Keratinocyte (primary cell): ENCODE measurements at regions not wholly inside any gene's neighbourhood (a gene's known extent, or its start where the extent isn't known, plus 50 kb on each side); places are given as distances from the start of the nearest gene placed in this dataset.

Experiments
- DNase-seq: peaks from one replicate; pipeline ENCODE4 v3.0.0-alpha.2; 2011; ENCODE audit warnings: low read depth, missing footprints, low spot score
- FAIRE-seq: peaks from 2 replicates; lab custom pipeline; 2011; peaks lifted over from hg19 to GRCh38; lab: Jason Lieb, UNC
- H2AFZ ChIP-seq: 2 replicates; pipeline ENCODE4 v1.6.0; 2012; ENCODE audit warnings: low read length, control low read depth, inconsistent platforms; ENCODE audit not compliant: control insufficient read depth
- H3K27ac ChIP-seq: 2 replicates; pipeline ENCODE4 v1.5.1; 2011; ENCODE audit warnings: low read length; ENCODE audit not compliant: control insufficient read depth, insufficient read depth
- H3K27me3 ChIP-seq: 3 replicates; pipeline ENCODE4 v1.6.0; 2011; ENCODE audit warnings: low read length; ENCODE audit not compliant: control insufficient read depth, insufficient read depth; ENCODE audit errors: extremely low read depth
- H3K36me3 ChIP-seq, 2 experiments: 2 replicates in 1 of 2; 3 replicates in 1 of 2; pipeline ENCODE4 v1.5.1; 2011; ENCODE audit warnings: low read length in 2 of 2, mild to moderate bottlenecking in 1 of 2; ENCODE audit not compliant: control insufficient read depth in 2 of 2, insufficient read depth in 2 of 2; ENCODE audit errors: extremely low read depth in 1 of 2
- H3K4me1 ChIP-seq: 3 replicates; pipeline ENCODE4 v1.5.1; 2011; ENCODE audit warnings: low read length; ENCODE audit not compliant: control insufficient read depth, insufficient read depth; ENCODE audit errors: extremely low read depth
- H3K4me2 ChIP-seq: 3 replicates; pipeline ENCODE4 v1.6.0; 2011; ENCODE audit warnings: low read depth, low read length; ENCODE audit not compliant: control insufficient read depth, insufficient read depth; ENCODE audit errors: extremely low read depth
- H3K4me3 ChIP-seq, 3 experiments: fragments of 200-600 bp in 1 of 3; sonication (generic) in 1 of 3; 2 replicates in 2 of 3; 3 replicates in 1 of 3; pipeline ENCODE4 v1.5.1; 2011 to 2016; ENCODE audit warnings: low read length in 3 of 3, mild to moderate bottlenecking in 3 of 3, control low read depth in 2 of 3, inconsistent platforms in 1 of 3, low read depth in 1 of 3, mixed read lengths in 1 of 3, mixed run types in 1 of 3, moderate library complexity in 1 of 3; ENCODE audit not compliant: control insufficient read depth in 2 of 3, insufficient read depth in 2 of 3; ENCODE audit errors: extremely low read depth in 1 of 3
- H3K79me2 ChIP-seq: 2 replicates; pipeline ENCODE4 v1.6.0; 2012; ENCODE audit warnings: low read length; ENCODE audit not compliant: control insufficient read depth, insufficient read depth
- H3K9ac ChIP-seq: 3 replicates; pipeline ENCODE4 v1.6.0; 2011; ENCODE audit warnings: low read length; ENCODE audit not compliant: control insufficient read depth, insufficient read depth; ENCODE audit errors: extremely low read depth
- H3K9me1 ChIP-seq: 3 replicates; pipeline ENCODE4 v1.6.0; 2011; ENCODE audit warnings: low read length; ENCODE audit not compliant: control insufficient read depth, insufficient read depth; ENCODE audit errors: extremely low read depth
- H3K9me3 ChIP-seq: 2 replicates; pipeline ENCODE4 v1.5.1; 2012; ENCODE audit warnings: low read depth, low read length; ENCODE audit not compliant: control insufficient read depth
- H4K20me1 ChIP-seq: 3 replicates; pipeline ENCODE4 v1.6.0; 2011; ENCODE audit warnings: low read length; ENCODE audit not compliant: control insufficient read depth, insufficient read depth; ENCODE audit errors: extremely low read depth
- EZH2 ChIP-seq: IDR thresholded peaks from one replicate; pipeline ENCODE4 v1.6.1; 2012; ENCODE audit warnings: inconsistent platforms, mild to moderate bottlenecking, low read length, moderate library complexity
- dilution Hi-C: fragments of 300-500 bp; cut with MboI; formaldehyde crosslinking; loops from one replicate; pipeline ENCODE4 v1.7.0; 2020; ENCODE audit warnings: low sequenced_read_pairs; ENCODE audit not compliant: extremely low pct_ligation_motif_present
- TF ChIP-seq, protein P1 (sequence below), 3 experiments: IDR thresholded peaks in 1 of 3; conservative IDR thresholded peaks in 1 of 3; optimal IDR thresholded peaks in 1 of 3; 2 replicates in 2 of 3; 3 replicates in 1 of 3; pipeline versions ENCODE3 to v1.5.1; 2011; ENCODE audit warnings: low read length in 3 of 3, mild to moderate bottlenecking in 3 of 3, moderate library complexity in 2 of 3, control low read depth in 1 of 3, inconsistent platforms in 1 of 3; ENCODE audit not compliant: insufficient read depth in 2 of 3; ENCODE audit errors: extremely low read depth in 1 of 3

DNA sequence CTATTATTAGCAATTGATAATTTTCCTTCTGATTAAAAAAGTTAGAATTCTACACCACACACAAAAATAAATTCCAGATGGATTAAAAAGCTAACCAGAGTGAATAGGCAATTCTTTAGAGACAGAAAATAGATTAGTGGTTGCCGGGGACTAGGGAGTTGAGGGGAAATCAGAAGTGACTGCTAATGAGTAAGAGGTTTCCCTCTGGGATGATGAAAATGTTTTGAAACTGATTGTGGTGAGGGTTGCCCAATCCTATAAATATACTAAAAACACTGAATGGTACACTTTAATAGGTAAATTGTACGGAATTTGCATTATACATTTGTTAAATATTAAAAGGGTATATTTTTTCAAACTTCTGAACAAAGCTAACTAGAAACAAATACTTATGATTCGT lies 214.9 kb downstream of the GPAM start:
- no peaks in the 10 kb centered on the region for H3K27me3 ChIP-seq
- no peaks in the 10 kb centered on the region for H3K4me1 ChIP-seq
- dilution Hi-C loops = no loop called here
- H3K4me2 ChIP-seq = no peak overlapping the region
- no peak overlapping the region for H3K4me3 ChIP-seq
- no peak overlapping the region for H3K9ac ChIP-seq
- no peak overlapping the region for H3K27ac ChIP-seq
- H3K36me3 ChIP-seq = no peaks in the 10 kb centered on the region
- FAIRE-seq (no peak), DNase-seq (no peak)
- no peaks in the 10 kb centered on the region for H3K9me1 ChIP-seq
- H3K79me2 ChIP-seq = no peaks in the 10 kb centered on the region
- no peak overlapping the region for H2AFZ ChIP-seq
- no peaks in the 10 kb centered on the region for H3K9me3 ChIP-seq
- no peaks in the 10 kb centered on the region for H4K20me1 ChIP-seq
- TF ChIP-seq EZH2 = no peak
- TF ChIP-seq, protein P1, sequence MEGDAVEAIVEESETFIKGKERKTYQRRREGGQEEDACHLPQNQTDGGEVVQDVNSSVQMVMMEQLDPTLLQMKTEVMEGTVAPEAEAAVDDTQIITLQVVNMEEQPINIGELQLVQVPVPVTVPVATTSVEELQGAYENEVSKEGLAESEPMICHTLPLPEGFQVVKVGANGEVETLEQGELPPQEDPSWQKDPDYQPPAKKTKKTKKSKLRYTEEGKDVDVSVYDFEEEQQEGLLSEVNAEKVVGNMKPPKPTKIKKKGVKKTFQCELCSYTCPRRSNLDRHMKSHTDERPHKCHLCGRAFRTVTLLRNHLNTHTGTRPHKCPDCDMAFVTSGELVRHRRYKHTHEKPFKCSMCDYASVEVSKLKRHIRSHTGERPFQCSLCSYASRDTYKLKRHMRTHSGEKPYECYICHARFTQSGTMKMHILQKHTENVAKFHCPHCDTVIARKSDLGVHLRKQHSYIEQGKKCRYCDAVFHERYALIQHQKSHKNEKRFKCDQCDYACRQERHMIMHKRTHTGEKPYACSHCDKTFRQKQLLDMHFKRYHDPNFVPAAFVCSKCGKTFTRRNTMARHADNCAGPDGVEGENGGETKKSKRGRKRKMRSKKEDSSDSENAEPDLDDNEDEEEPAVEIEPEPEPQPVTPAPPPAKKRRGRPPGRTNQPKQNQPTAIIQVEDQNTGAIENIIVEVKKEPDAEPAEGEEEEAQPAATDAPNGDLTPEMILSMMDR (optimal IDR thresholded peaks at IDR 0.05 in 1 of 3, IDR thresholded peaks at IDR 0.05 in 1 of 3, conservative IDR thresholded peaks at IDR 0.05 in 1 of 3; ENCODE audit: extremely low read depth in 1 of 3, insufficient read depth in 2 of 3, low read length in 3 of 3) = no peak

DNA sequence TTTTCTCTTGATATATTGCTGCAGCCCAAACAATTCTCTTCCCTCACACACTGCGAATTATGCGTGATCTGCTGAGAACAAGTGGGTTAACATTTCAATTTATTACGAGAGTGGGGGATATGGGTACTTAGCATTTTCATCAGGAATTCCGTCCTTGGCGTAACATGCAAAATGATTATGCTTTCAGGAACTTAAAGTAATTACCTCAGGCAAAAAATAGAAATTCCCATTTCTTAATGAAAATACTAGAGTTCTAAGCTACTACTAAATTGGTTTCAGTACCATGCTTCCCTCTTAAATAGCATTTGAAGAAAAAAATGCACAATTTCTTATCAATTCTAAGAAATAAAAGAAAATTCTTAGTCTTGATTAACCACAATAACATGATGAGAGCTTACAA lies 213.5 kb downstream of the GPAM start:
- no peak overlapping the region for H3K4me2 ChIP-seq
- H3K27ac ChIP-seq = no peak overlapping the region
- no peak overlapping the region for H3K9ac ChIP-seq
- dilution Hi-C loops = no loop called here
- no peak overlapping the region for H3K4me3 ChIP-seq
- FAIRE-seq (no peak), DNase-seq (no peak)
- H3K36me3 ChIP-seq = no peaks in the 10 kb centered on the region
- H3K79me2 ChIP-seq = no peaks in the 10 kb centered on the region
- no peak overlapping the region for H2AFZ ChIP-seq
- H3K9me1 ChIP-seq = no peaks in the 10 kb centered on the region
- H3K9me3 ChIP-seq = no peaks in the 10 kb centered on the region
- H3K4me1 ChIP-seq = no peaks in the 10 kb centered on the region
- TF ChIP-seq, protein P1 (optimal IDR thresholded peaks at IDR 0.05 in 1 of 3, IDR thresholded peaks at IDR 0.05 in 1 of 3, conservative IDR thresholded peaks at IDR 0.05 in 1 of 3; ENCODE audit: extremely low read depth in 1 of 3, insufficient read depth in 2 of 3, low read length in 3 of 3) = no peak
- no peak for TF ChIP-seq EZH2
- no peaks in the 10 kb centered on the region for H4K20me1 ChIP-seq
- H3K27me3 ChIP-seq = no peaks in the 10 kb centered on the region
